Posterior cingulate gyrus (tissue), 11 donors: ENCODE measurements at regions not wholly inside any gene's neighbourhood (a gene's known extent, or its start where the extent isn't known, plus 50 kb on each side); places are given as distances from the start of the nearest gene placed in this dataset.

Experiments used
- DNase-seq, 10 donors: peaks; one replicate each; pipeline versions ENCODE4 v3.0.0 to v3.0.0-alpha.2; 2020 to 2021; ENCODE audit warnings: mixed read lengths in 3 of 10
- intact Hi-C: fragments of 100-400 bp; cut with DNase I; formaldehyde crosslinking; loops from one replicate; pipeline ENCODE4 v1.15.1; 2023

- DNase-seq: peak in 2 of 10 donors; percentile 27 to 66
- intact Hi-C loops: no loop called here
Measured at GRCh38 chr12:124491856-124492420, 75.5 kb downstream of the NCOR2 start.

- DNase-seq: no peak
- intact Hi-C loops: no loop called here
Measured at GRCh38 chr12:124491310-124491709, 76.1 kb downstream of the NCOR2 start.

GRCh38 chr12:124490584-124491305, 76.7 kb downstream of the NCOR2 start:
- intact Hi-C loops: no loop called here
- peak in 8 of 10 donors; percentile 43 to 94 (median 69) for DNase-seq

- DNase-seq: no peak
- intact Hi-C loops: no loop called here
Measured at GRCh38 chr12:124489915-124490583, 77.4 kb downstream of the NCOR2 start.

- intact Hi-C loops: no loop called here
- DNase-seq: peak in 1 of 10 donors; percentile 26
Measured at GRCh38 chr12:124489220-124489619, 78.2 kb downstream of the NCOR2 start.

GRCh38 chr12:124488520-124488919, 78.9 kb downstream of the NCOR2 start:
- intact Hi-C loops: no loop called here

GRCh38 chr12:124487834-124488165, 79.6 kb downstream of the NCOR2 start:
- DNase-seq: no peak

More at GRCh38 chr12:124488520-124488919, 78.9 kb downstream of the NCOR2 start:
- DNase-seq: peak in 1 of 10 donors; percentile 73

GRCh38 chr12:124487066-124487833, 80.2 kb downstream of the NCOR2 start:
- DNase-seq: peak in 5 of 10 donors; percentile 15 to 73 (median 56)
- intact Hi-C loops: no loop called here

More at GRCh38 chr12:124487834-124488165, 79.6 kb downstream of the NCOR2 start:
- intact Hi-C loops: no loop called here

GRCh38 chr12:124486346-124486963, 81.0 kb downstream of the NCOR2 start:
- intact Hi-C loops: no loop called here
- peak in 3 of 10 donors; percentile 25 to 57 (median 39) for DNase-seq

- intact Hi-C loops: no loop called here
- DNase-seq: peak in 2 of 10 donors; percentile 14 to 62
Measured at GRCh38 chr12:124485371-124485770, 82.0 kb downstream of the NCOR2 start.

GRCh38 chr12:124484526-124484953, 82.9 kb downstream of the NCOR2 start:
- intact Hi-C loops: no loop called here
- peak in 2 of 10 donors; percentile 9 to 51 for DNase-seq

GRCh38 chr12:124484067-124484466, 83.3 kb downstream of the NCOR2 start:
- DNase-seq: peak in 2 of 10 donors; percentile 5 to 66
- intact Hi-C loops: no loop called here

- intact Hi-C loops: no loop called here
- DNase-seq: peak in 2 of 10 donors; percentile 20 to 43
Measured at GRCh38 chr12:124482901-124483799, 84.3 kb downstream of the NCOR2 start.

- intact Hi-C loops: no loop called here
- peak in 2 of 10 donors; percentile 22 to 64 for DNase-seq
Measured at GRCh38 chr12:124482567-124482893, 84.9 kb downstream of the NCOR2 start.

- intact Hi-C loops: no loop called here
- peak in 2 of 10 donors; percentile 27 to 47 for DNase-seq
Measured at GRCh38 chr12:124481772-124482566, 85.4 kb downstream of the NCOR2 start.

GRCh38 chr12:124481257-124481750, 86.1 kb downstream of the NCOR2 start:
- DNase-seq: peak in 2 of 10 donors; percentile 67 to 74
- intact Hi-C loops: no loop called here

GRCh38 chr12:124480469-124481256, 86.7 kb downstream of the NCOR2 start:
- intact Hi-C loops: no loop called here
- peak in 4 of 10 donors; percentile 23 to 83 (median 69) for DNase-seq
